ENCODE measurements at regions not wholly inside any gene's neighbourhood (a gene's known extent, or its start where the extent isn't known, plus 50 kb on each side); places are given as distances from the start of the nearest gene placed in this dataset.

- Histone ChIP-seq H3K9ac (ENCODE audit: low read length) (no peak overlapping the region), H3K4me2 (ENCODE audit: low read length) (no peak overlapping the region), H3K36me3 (ENCODE audit: insufficient read depth, low read length) (no peaks in the 10 kb centered on the region), H2AFZ (ENCODE audit: low read depth, low read length) (no peak overlapping the region), H4K20me1 (ENCODE audit: insufficient read depth) (no peaks in the 10 kb centered on the region), H3K4me3 (ENCODE audit: low read length) (no peak overlapping the region), H3K27ac (ENCODE audit: low read length) (no peak overlapping the region), H3K79me2 (replicated peaks; ENCODE audit: insufficient read depth, low read length) (no peaks in the 10 kb centered on the region), H3K9me2 (ENCODE audit: insufficient read depth, low read length) (no peaks in the 10 kb centered on the region), H3F3A (ENCODE audit: insufficient read depth, low read length, poor library complexity, severe bottlenecking) (no peaks in the 10 kb centered on the region), H3K9me3 (ENCODE audit: low read length) (no peaks in the 10 kb centered on the region), H3K27me3 (ENCODE audit: insufficient read depth, low read depth, low read length) (no peaks in the 10 kb centered on the region)
- TF ChIP-seq RAD21 (conservative IDR thresholded peaks at IDR 0.05) (no peak), TAF1 (IDR thresholded peaks at IDR 0.05; ENCODE audit: low read depth) (no peak), REST (IDR thresholded peaks at IDR 0.05; ENCODE audit: borderline replicate concordance) (no peak), SMC3 (conservative IDR thresholded peaks at IDR 0.05; ENCODE audit: poor library complexity) (no peak), EP300 (conservative IDR thresholded peaks at IDR 0.05; ENCODE audit: poor library complexity, severe bottlenecking) (no peak), MXI1 (conservative IDR thresholded peaks at IDR 0.05; ENCODE audit: poor library complexity, severe bottlenecking) (no peak), POLR2AphosphoS5 (IDR thresholded peaks at IDR 0.05) (no peak), CTCF (IDR thresholded peaks at IDR 0.05; ENCODE audit: poor library complexity, severe bottlenecking) (no peak), EZH2 (IDR thresholded peaks at IDR 0.05; ENCODE audit: borderline replicate concordance, insufficient read depth, low read length, poor library complexity, severe bottlenecking) (no peak)
Measured at GRCh38 chr10:129335942-129336341, 131.1 kb upstream of the MGMT start.

- no peaks in the 10 kb centered on the region for H3K79me2 ChIP-seq (replicated peaks; ENCODE audit: insufficient read depth, low read length)
- H3K4me2 ChIP-seq (ENCODE audit: low read length): no peak overlapping the region
- TF ChIP-seq EP300 (conservative IDR thresholded peaks at IDR 0.05; ENCODE audit: poor library complexity, severe bottlenecking): no peak
- TF ChIP-seq TAF1 (IDR thresholded peaks at IDR 0.05; ENCODE audit: low read depth): no peak
- TF ChIP-seq EZH2 (IDR thresholded peaks at IDR 0.05; ENCODE audit: borderline replicate concordance, insufficient read depth, low read length, poor library complexity, severe bottlenecking): no peak
- TF ChIP-seq RAD21 (conservative IDR thresholded peaks at IDR 0.05): no peak
- no peak for TF ChIP-seq POLR2AphosphoS5 (IDR thresholded peaks at IDR 0.05)
- TF ChIP-seq MXI1 (conservative IDR thresholded peaks at IDR 0.05; ENCODE audit: poor library complexity, severe bottlenecking): no peak
- no peak for TF ChIP-seq SMC3 (conservative IDR thresholded peaks at IDR 0.05; ENCODE audit: poor library complexity)
- no peak for TF ChIP-seq CTCF (IDR thresholded peaks at IDR 0.05; ENCODE audit: poor library complexity, severe bottlenecking)
- TF ChIP-seq REST (IDR thresholded peaks at IDR 0.05; ENCODE audit: borderline replicate concordance): no peak
- no peaks in the 10 kb centered on the region for H3K27me3 ChIP-seq (ENCODE audit: insufficient read depth, low read depth, low read length)
- H3K27ac ChIP-seq (ENCODE audit: low read length): no peak overlapping the region
- no peak overlapping the region for H3K9ac ChIP-seq (ENCODE audit: low read length)
- no peaks in the 10 kb centered on the region for H4K20me1 ChIP-seq (ENCODE audit: insufficient read depth)
- no peaks in the 10 kb centered on the region for H3K9me2 ChIP-seq (ENCODE audit: insufficient read depth, low read length)
- no peaks in the 10 kb centered on the region for H3K9me3 ChIP-seq (ENCODE audit: low read length)
- H3F3A ChIP-seq (ENCODE audit: insufficient read depth, low read length, poor library complexity, severe bottlenecking): no peaks in the 10 kb centered on the region
- H3K4me3 ChIP-seq (ENCODE audit: low read length): no peak overlapping the region
- H2AFZ ChIP-seq (ENCODE audit: low read depth, low read length): no peak overlapping the region
- H3K36me3 ChIP-seq (ENCODE audit: insufficient read depth, low read length): no peaks in the 10 kb centered on the region
Measured at GRCh38 chr10:129339191-129339590, 127.8 kb upstream of the MGMT start.
